GM19452 (cell line): ENCODE measurements at regions not wholly inside any gene's neighbourhood (a gene's known extent, or its start where the extent isn't known, plus 50 kb on each side); places are given as distances from the start of the nearest gene placed in this dataset.
A peak's percentile ranks its signal among the peaks of the same experiment; 100 is the strongest.

Experiments
- ATAC-seq: cut with Tn5 transposase; IDR thresholded peaks from one replicate; pipeline ENCODE4 v1.9.1; 2021; ENCODE audit not compliant: unreplicated experiment

DNA sequence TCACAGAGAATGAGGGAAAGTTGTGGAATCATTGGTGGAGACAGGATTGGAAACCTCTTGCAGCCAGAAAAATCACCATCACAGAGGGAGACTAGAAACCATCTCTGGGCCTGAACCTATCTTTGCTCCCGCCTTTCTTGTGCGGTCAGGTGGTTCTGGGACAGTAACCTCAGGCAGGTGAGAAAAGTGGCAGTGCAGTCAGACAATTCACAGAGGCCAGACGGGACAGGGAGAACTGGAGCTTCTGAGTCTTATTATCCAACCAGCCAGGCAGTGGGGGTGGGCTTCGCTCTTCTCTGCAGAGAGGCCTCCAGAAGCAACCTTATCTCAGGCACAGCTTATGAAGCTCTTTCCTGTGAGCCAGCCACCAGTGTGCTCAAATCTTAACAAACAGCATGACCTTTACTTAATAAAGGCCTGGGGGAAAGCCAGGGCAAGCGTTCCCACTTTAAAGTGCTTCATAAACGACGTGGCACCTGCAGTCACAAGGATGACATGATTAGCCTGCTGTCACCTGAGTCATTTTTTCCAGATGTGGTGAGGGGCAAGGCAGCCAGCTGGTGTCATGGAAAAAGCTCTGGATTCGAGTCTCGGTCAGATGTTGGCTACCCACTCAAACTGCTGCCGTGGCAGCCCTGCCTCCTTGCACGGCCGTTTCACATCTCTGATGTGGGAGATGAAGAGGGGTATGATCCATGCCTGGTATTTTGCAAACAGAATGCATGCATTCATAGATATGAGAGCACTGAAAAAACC, 109.7 kb downstream of the B3GNT2 start:
- ATAC-seq = no peak

DNA sequence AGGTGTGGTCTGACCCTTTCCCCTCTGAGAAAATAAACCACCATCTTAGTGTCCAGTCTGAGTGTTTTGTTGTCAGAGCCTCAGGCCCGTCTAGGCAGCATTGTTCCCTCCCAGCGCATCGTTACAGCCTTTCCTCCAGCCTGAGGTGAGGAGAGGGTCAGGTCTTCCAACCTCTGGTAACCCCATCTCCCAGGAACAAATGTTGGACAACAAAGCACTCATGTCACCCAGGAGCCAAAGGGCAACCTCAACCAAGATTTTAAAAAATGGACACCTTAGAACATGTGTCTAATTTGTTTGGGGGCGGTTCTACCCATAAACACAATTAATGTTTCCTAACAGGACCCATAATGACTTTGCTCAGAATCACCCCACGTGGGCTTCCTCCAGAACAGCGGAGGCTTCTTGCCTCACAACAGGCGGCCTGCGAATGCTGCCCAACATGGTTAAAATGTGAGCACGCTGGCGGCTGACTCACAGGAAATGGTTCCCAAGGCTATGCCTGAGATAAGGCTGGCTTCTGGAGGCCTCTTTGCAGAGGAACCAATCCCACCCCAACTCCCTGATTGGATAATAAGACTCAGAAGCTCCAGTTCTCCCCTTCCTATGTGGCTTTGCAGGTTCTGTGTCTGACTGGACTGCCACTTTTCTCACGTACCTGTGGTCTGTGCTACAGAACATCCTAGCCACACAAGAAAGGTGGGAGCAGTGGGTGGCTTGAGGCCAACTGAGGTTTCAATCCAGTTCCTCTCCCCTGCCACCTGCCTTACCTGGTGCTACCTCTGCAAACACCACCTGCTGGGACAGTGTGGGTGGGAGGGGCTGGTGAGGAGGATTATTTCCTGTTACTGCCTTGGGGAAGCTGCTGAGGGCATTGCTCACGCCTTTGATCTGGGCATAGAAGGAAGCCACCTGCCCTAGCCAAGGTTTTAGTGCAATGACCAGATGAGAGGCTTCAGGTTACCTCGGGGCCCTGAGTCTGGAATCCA, 108.8 kb downstream of the B3GNT2 start:
- no peak for ATAC-seq

DNA sequence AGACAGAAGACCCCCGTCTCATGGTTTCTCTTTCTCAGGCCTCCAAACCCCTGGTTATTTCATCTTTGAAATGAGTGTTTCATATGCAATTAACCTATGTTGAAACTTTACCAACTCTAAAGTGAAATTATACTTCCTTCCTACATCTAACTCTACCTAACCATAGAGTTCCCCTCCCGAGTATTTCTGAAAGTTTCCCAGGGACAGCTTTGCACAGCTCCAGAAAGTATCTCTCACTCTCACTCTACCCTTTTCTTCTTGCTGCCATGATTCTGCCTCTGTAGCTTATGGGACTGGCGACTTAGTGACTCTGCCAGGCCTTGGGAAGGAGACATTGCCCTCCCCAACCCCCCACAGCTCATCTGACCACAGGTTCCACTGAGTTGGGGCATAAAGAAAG, 107.9 kb downstream of the B3GNT2 start:
- ATAC-seq = no peak

DNA sequence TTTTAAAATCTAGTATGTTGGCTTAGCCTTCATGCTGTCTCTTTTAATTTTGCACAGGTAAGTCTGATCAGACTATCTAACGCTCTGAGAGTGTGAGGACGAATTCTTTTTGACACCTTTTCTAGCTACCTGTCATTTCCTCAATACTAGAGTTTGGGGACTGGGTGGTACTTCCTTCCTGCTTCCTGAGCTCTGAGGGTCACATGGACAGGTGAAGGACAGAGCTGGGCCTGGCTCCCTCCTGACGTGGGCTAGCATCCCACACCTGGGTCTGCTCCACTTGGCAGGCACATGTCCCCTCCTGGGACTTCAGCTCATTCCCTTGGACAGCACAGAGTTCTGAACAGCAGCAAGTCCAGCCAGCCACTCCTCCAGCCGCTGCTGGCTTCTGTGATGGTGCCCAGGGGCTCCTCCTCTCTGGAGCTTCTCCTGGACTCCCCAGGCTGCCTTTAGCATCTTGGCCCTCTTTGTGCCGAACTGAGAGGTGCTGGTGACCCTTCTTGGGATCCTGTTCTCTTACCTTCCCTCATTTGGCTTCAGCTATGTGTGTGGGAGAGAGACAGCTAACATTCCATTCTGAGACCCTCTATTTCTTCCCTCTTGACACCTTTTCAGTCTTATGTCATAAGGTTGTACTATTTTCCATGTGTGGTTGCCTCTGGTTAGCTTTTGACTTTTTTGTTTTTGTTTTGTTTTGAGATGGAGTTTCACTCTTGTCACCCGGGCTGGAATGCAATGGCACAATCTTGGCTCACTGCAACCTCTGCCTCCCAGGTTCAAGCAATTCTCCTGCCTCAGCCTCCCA, 106.9 kb downstream of the B3GNT2 start:
- ATAC-seq = no peak

DNA sequence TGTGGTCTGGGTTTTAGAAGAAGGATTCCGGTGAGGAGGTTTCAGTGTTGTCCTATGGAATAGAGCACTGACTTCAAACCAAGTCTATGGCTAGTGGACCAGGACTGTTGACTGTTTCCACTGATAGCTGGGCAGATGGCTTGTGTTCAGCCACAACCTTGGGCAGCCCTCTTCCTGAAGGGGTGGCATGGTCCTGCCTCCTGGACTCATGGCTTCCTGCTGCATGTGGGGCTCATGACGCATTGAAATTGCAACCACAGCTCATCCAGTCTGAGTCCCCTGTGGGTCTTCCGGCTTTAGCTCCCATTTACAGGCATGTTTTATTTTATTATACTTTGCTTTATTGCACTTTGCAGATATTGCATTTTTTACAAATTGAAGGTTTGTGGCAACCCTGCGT, 105.0 kb downstream of the B3GNT2 start:
- no peak for ATAC-seq

DNA sequence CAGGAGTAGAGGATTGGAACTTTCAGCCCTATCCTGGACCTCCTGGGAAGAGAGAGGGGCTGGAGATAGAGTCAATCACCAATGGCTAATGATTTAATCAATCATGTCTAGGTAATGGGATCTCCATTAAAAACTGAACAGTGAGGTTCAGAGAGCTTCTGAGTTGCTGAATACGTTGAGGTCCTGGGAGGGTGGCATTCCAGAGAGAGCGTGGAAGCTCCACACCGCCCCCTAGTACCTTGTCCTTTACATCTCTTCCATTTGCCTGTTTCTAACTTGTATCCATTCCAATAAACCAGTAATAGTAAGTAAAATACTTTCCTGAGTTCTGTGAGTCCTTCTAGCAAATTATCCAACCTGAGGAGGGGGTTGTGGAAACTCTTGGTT, 101.7 kb downstream of the B3GNT2 start:
- no peak for ATAC-seq

DNA sequence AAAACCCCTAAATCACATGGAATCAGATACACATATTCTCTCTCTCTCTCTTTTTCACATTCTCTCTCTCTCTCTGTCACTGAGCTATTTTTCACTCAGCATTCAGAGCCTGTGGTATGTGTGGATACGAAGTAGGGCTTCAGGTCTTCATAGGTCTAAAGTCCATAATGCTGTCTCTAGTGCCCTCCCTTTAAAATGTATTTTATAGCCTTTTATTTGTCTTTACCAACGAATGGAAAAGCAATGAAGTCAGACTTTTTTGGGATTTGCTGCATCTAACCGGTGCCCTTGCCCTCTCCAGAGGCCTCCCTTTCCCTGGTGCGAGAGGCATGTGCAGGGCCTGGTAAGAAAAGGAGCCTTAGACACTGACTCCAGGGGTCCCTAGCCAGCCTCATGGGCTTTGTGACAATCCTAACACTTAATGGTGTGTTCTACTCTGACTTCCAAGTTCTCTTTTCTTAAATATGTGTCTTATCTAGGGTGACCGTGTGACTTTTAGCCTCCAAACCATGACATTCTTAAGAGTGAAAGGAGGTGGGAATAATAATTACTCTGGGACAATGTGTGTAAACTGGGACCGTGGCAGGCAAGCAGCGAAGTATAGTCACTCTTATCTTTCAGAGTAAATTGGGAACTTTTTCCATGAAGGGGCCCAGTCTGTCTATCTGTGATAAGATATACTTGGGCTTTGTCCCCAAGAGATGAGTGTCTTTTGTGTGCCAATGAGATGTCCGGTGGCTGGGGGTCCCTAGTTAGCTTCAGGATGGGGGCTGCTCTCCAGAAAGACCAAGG, 101.1 kb downstream of the B3GNT2 start:
- no peak for ATAC-seq

DNA sequence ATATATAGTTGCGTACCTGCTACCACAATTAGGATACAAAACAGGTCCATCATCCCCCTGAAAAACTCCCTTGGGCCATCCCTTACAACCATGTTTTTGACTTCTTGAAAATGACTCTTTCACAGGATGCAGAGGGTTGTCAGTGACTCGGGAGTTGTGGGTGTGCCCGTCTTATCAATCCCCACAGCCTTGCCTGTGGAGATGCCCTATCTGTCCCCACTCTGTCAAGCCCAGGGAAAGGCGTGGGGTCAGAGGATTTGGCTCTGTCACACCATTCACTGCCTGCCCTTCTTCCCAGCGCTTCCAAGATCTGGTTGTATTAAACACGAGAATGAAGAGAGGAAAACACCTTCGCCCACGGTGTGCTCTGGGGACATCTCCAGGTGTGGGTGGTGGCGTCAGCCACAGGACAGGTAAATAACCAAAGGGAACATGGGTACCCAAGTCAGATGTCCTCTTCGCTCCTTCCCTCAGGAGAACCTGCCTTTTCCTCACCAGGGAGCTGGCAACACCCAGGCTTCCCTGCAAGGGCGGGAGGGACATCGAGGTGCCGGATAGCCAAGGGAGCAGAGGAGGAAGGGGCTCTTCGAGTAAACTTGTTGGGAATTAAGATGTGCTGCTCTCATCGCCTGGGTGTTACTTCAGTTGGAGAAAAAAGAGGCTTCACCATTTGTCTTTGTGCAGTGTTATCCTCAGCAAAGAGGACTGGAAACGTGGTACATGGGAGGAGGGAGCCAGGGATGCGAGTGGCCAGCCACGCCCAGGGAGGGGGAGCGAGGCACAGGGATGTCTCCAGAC, 100.3 kb downstream of the B3GNT2 start:
- ATAC-seq = no peak

DNA sequence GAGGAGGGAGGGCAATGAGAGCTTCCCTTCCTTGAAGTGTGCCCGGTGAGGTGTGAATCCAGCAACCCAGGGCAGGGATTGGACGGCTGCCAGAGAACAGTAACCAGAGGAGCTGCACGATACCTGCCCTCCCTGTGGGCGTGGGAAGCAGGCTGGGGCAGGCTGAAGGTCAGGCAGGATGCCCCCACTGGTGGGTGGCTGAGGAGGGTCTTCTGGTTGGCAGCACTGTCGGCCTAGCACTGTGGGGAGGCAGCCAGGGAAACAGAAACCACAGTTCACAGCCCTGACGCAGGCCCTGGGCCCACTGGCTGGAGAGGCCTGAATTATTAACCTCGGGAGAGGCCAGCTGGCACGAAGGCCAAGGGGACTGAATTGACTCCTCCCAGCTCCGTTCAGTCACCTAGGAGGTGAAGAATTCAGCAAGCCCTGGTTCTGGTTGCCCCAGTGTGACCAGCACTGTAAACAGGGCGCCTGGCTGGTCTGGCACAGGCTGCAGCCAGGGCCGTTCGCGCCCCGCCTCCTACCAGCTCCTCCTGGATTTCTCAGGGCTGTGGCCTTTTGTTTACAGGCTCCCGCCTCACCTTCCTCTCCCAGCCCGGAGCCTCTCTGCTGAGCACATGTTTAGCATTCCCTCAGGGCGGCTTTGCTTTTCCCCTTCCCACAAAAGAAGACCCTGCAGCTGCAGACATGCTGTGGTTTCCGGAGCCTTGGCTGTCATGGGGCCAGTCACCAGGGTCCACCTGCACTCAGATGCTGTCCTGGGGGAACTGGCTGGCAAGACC, 97.8 kb downstream of the B3GNT2 start:
- peak; percentile 74 for ATAC-seq

DNA sequence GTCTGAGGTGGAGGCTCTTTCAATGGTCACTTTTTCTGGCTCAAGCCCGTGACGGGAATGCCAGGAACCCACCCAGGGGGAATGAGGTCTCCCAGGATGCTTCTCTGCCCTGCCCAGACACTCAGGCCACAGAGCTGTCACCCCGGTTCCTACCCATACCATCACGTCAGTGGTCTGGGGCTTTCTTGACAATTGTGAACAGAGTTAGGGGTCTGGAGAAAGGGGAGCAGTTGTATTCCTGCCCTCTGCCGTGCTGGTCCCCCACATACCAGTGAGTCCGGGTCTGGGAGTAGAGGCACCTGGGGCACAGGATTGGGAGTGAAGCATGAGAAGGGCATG, 97.2 kb downstream of the B3GNT2 start:
- ATAC-seq = no peak

DNA sequence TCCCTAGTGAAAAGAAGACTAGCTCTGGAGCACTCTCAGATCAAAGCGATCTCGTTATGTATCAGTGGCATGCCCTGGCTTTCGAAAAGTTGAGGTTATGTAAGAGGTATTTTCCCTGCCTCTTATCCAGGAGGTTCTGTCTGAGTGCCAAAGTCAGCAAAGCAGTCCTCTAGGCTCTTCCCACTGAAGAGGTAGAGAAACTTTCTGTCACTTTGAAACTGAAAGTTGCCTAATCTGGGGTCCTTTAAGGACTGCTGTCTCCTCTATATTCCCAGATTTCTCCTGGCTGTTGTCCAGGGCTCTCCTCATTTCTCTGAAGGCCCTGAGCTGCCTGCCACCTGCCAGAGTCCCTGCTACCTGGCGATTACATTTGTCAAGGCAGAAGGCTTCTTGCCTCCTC, 96.3 kb downstream of the B3GNT2 start:
- no peak for ATAC-seq

DNA sequence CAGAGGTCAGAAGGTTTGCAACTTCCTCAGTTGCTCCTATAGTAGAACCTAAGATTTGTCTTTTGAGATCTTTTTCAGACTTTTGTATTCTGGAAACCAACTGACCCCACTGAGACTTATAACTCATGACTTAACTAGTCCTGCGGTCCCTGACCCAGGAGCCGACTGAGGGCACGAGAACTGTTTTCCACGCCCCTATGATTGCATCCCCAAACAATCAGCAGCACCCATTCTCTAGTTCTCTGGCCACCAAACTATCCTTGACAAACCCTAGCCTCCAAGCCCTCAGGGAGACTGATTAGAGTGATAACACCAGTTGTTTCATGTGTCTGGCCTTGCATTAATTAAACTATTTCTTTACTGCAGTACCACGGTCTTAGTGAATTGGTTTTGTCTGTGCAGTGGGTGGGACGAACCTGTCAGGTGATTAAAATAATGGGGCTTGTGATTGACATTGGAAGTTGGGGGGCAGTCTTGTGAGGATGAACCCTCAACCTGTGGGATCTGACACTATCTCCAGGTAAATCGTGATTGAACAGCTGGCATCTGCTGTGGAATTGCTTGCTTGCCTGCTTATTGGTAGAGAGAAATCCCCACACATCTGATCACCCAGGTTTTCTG, 95.7 kb downstream of the B3GNT2 start:
- no peak for ATAC-seq

DNA sequence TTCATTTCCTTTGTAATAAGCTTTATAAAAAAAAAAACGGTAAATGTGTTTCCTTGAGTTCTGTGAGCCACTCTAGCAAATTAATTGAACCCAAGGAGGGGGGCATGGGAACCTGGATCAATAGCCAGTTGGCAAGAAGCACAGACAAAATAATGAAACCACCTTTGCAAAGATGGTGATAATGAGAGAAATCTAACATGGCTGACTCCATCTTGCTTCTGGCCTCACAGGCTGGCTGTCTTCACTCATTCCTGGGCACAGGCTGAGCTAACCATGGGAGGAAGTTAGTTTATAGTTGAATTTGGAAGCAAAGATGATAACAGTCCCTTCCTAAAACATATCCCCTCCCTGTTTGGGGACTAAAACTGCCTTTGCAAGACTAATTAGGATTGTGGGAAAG, 95.1 kb downstream of the B3GNT2 start:
- no peak for ATAC-seq

DNA sequence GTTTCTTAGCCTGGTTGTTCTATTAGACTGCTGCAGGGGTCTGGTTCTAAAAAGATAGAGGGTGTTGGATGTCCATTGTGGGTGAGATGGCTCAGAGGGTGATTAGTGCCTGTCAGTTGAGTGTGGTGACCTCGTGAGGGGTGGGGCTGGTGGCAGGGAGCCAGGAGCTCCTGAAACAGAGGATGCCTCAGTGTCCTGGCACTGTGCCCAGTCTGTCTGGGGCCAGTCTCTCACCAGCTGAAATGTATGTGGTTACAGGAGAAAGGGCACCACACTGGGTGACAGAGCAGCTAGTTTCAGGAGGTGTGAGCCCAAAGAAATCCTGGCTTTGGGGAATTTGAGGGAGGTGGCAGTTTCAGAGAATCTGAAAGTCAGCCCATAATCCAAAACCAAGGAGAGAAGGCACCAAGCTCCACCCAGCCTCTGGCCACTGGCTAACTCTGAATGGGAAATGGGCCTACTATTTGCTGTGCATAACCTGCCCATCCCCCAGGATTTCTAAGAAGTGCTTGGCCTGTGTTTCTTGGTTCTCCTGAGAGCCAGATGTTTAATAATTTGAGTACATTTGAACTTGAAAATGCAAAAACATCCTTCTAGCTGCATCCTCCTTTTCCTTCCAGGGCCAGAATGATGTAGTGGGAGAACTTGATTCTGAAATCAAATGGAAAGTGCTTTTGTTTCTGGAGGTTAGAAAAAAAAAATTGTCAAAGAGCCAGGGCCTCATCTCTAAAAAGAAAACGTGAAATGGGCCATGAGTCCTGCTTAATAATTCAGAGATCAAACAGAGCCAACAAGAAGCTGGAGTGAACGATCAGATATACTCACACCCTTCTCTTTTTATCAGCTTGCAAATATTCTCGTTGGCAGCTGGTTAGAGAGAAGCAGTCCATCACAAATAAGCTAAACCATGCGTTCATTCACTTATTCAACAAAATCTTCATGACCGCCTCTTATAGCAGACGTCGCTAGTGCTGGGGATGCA, 92.3 kb downstream of the B3GNT2 start:
- peak; percentile 69 for ATAC-seq

DNA sequence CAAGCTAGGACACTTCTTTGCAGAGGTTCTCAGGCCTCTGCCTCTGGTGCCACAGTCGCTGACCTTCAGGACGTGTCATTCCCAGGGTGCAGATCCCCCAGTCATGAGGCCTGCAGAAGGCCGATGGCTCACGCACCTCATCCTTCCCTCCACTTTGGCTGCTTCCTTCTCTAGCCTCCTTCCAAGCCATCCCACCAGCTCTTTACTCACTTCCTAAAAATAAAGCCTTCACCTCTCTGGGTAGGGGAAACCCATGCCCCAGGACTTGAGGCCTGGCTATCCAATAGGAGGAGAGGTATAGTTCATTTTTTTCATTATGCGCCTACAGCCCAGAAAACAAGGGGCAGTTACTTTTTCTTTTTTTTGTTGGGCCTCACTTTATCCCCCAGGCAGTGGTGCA, 91.4 kb downstream of the B3GNT2 start:
- ATAC-seq = no peak

DNA sequence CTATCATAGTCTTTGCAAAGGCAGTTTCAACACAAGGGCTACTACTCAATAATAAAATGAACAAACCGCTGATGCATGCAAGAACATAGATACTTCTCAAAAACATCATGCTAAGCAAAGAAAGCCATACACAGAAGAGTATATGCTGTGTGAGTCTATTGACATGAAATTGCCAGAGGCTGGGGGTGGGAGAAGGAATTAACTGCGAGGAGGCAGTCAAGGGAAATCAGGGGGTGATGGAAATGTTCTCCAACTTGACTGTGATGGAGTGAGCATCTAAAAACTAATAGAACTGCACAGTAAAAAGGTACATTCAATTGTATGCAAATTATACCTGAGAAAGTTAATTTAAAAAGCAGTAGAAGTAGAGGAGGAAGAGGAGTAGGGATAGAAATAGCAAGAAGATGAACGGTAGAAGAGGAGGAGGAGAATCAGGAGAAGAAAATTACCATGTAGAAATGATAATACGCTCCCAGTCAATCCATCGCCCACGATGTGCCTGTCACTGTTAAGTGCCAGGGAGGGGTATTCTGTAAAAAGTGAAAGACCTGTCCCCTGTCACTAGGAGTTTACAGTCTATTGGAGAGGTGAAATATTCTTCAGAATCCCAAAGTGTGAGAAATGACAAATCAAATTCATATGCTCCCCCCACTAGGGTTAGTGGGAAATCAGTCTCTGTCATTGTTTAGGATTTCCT, 90.3 kb downstream of the B3GNT2 start:
- no peak for ATAC-seq

DNA sequence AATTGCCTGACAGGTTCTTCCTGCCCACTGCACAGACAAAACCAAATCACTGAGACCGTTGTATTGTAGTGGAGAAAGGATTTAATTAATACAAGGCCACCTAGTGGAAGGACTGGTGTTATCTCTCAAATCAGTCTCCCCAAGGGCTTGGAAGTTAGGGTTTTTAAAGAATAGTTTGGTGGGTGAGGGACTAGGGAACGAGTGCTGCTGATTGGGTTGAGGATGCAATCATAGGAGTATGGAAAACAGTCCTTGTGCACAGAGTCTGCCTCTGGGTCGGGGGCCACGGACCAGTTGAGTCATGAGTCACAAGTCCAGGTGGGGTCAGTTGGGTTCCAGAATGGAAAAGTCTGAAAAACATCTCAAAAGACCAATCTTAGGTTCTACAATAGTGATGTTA, 89.1 kb downstream of the B3GNT2 start:
- ATAC-seq = no peak
